ENCODE measurements at regions not wholly inside any gene's neighbourhood (a gene's known extent, or its start where the extent isn't known, plus 50 kb on each side); places are given as distances from the start of the nearest gene placed in this dataset.

DNA sequence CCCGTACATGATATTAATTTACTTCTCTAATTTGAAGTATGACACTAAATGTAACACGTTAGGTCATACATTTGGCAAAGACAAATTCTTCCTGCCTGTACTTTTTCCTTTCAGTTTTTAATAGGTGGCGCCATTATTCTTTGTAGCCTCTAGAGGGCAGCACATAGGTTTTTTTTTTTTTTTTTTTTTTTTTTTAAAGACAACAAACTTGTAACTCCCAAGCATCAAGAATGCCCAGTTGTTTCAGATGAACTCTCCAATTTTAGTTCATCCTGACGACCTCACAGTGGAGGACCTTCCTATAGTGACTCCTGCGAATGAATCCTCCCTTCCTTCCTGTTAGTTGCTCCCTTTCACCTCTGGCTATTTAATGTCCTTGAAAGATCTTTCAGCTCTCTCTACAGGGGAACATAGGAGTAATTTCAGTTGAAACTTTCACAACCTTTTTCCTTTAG lies 139.3 kb upstream of the HDAC9 start:
- Mint-ChIP-seq H3K36me3 (peaks cover 5% of the 10 kb centered on the region), H3K9me3 (no peaks in the 10 kb centered on the region), H3K27ac (peak overlapping the region; percentile 59), H3K27me3 (no peaks in the 10 kb centered on the region), H3K4me3 (peak overlapping the region; percentile 60), H3K4me1 (peaks cover 36% of the 10 kb centered on the region)
- peak; percentile 60 for ATAC-seq

DNA sequence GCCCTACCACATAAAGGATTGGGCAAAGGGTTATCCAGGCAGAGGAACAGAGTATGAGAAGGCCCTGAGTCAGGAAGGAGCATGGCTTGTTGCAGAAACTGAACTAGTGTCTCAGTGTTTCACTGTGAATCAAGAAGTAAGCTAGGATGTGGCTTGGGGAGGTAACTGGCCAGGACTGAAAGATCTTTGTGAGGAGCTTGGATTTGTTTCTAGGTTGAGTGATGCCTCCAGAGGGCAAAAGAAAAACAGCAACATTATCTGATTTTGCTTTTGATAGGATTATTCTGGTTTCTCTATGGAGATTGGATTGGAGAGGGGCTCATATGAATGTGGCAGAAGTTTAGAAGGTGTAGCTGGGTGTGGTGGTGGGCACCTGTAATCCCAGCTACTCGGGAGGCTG lies 137.9 kb upstream of the HDAC9 start:
- Mint-ChIP-seq H3K27me3 (no peaks in the 10 kb centered on the region), H3K27ac (peak overlapping the region; percentile 66), H3K36me3 (peaks cover 5% of the 10 kb centered on the region), H3K4me3 (no peak overlapping the region), H3K9me3 (no peaks in the 10 kb centered on the region), H3K4me1 (peaks cover 32% of the 10 kb centered on the region)
- ATAC-seq = peak; percentile 36

DNA sequence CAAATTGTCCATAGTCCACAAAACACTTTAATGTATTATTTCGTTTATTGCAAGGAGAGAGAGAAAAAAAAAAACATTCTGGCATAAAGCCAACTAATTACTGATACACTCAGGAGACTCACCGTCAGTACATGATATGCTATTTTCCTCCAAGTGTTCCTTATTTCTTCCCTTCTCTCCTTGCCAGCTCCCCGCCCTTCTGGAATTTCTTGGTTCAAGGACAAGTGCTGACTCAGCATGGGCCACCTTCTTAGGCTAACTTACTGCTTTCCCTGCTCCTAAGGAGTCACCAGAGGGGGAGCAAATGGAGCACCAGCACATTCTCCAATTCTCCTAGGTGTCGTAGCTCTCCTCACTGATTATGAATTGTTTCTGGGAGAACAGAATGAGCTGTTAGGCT lies 133.8 kb upstream of the HDAC9 start:
- no peak overlapping the region for H3K27ac Mint-ChIP-seq
- no peaks in the 10 kb centered on the region for H3K9me3 Mint-ChIP-seq
- H3K4me3 Mint-ChIP-seq = no peak overlapping the region
- H3K36me3 Mint-ChIP-seq = peaks cover 5% of the 10 kb centered on the region
- no peak for ATAC-seq
- H3K27me3 Mint-ChIP-seq = no peaks in the 10 kb centered on the region
- H3K4me1 Mint-ChIP-seq = peaks cover 22% of the 10 kb centered on the region

GRCh38 chr7:18363751-18364380 lies 131.7 kb upstream of the HDAC9 start:
- ATAC-seq = no peak
- H3K4me3 Mint-ChIP-seq = no peak overlapping the region
- H3K36me3 Mint-ChIP-seq = peaks cover 5% of the 10 kb centered on the region
- peaks cover 10% of the 10 kb centered on the region for H3K4me1 Mint-ChIP-seq
- no peak overlapping the region for H3K27ac Mint-ChIP-seq
- no peaks in the 10 kb centered on the region for H3K9me3 Mint-ChIP-seq
- no peaks in the 10 kb centered on the region for H3K27me3 Mint-ChIP-seq

DNA sequence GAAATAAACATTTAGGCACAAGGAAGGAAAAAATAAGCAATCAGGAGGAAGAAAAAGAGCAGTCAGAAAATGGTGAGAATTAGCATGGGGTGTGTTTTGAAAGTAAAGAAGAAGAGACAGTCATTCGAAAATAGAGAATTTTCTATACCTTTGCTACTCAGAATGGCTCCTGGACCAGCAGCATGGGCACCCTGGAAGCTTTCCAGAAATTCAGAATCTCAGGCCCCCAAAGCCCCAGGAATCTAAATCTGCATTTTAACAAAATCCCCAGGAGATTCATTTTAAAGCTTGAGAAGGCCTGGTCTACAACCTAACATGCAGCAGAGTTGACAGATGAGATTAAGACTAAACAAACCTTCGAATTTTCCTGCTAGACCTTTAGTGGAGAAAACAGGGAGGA lies 131.2 kb upstream of the HDAC9 start:
- no peak overlapping the region for H3K4me3 Mint-ChIP-seq
- H3K4me1 Mint-ChIP-seq = peaks cover 10% of the 10 kb centered on the region
- H3K36me3 Mint-ChIP-seq = peaks cover 5% of the 10 kb centered on the region
- no peaks in the 10 kb centered on the region for H3K27me3 Mint-ChIP-seq
- ATAC-seq = no peak
- no peak overlapping the region for H3K27ac Mint-ChIP-seq
- H3K9me3 Mint-ChIP-seq = no peaks in the 10 kb centered on the region

DNA sequence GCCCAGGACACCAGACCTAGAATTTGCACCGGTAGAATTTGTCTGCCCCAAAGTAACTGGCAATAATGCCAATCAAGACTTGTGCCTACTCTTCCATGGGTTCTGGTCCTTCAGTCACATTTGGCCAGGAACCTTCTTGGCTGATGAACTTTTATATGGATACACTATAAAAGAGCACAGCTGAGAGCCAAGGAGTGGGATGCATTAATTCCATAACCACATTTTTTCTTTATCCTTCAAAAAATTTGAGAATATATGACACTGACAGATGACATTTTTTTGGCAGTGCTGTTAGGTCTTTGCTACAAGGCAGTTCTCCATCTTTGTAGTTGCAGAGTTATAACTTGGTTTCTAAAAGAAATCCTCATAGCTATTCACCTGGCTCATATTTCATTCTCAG lies 129.2 kb upstream of the HDAC9 start:
- Mint-ChIP-seq H3K9me3 (no peaks in the 10 kb centered on the region), H3K4me3 (no peak overlapping the region), H3K27ac (no peak overlapping the region), H3K4me1 (no peaks in the 10 kb centered on the region), H3K27me3 (no peaks in the 10 kb centered on the region), H3K36me3 (no peaks in the 10 kb centered on the region)
- ATAC-seq = no peak

DNA sequence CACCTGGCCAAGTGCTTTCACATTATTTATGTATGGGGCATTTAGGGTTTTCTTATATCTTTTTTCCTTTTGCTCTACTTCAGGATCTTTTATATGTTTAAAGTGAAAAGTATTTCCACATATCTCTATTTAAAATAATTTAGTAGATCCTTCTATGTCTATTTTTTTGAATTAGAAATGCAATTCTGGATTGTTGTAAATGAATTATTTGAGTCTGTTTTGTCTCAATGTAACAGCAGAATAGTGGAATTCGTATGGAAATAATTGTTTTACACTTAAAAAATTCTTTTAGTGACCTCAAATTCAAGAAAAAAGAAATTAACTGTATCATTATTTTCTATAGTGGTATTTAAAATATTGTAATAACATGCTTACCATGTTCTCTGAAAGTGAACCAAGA lies 126.5 kb upstream of the HDAC9 start:
- no peaks in the 10 kb centered on the region for H3K36me3 Mint-ChIP-seq
- no peaks in the 10 kb centered on the region for H3K4me1 Mint-ChIP-seq
- H3K27ac Mint-ChIP-seq = no peak overlapping the region
- no peaks in the 10 kb centered on the region for H3K27me3 Mint-ChIP-seq
- no peaks in the 10 kb centered on the region for H3K9me3 Mint-ChIP-seq
- ATAC-seq = no peak
- H3K4me3 Mint-ChIP-seq = no peak overlapping the region

DNA sequence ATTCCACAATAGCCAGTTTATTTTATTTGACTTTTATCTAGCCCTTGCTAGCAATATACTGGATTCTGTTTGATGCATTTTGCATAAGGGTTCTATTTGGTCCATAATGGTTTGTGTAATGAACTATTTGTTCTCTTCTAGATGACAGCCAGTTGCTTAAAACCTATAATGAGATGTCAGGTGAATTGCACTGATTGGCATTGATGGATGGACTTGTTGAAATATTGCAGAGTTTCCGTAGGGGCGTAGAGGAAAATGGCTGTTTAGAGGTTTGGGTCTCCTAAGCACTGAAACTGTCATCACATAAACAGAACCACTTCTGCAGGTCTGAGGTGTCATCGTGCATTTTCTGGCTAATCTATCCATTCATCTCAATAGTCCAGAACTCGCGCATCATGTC lies 124.9 kb upstream of the HDAC9 start:
- H3K4me3 Mint-ChIP-seq = no peak overlapping the region
- no peak overlapping the region for H3K27ac Mint-ChIP-seq
- no peaks in the 10 kb centered on the region for H3K9me3 Mint-ChIP-seq
- no peaks in the 10 kb centered on the region for H3K4me1 Mint-ChIP-seq
- H3K36me3 Mint-ChIP-seq = no peaks in the 10 kb centered on the region
- no peaks in the 10 kb centered on the region for H3K27me3 Mint-ChIP-seq
- no peak for ATAC-seq

- no peaks in the 10 kb centered on the region for H3K9me3 Mint-ChIP-seq
- H3K36me3 Mint-ChIP-seq = no peaks in the 10 kb centered on the region
- no peak for ATAC-seq
- H3K27ac Mint-ChIP-seq = no peak overlapping the region
- H3K4me3 Mint-ChIP-seq = no peak overlapping the region
- H3K4me1 Mint-ChIP-seq = no peaks in the 10 kb centered on the region
- no peaks in the 10 kb centered on the region for H3K27me3 Mint-ChIP-seq
Observed at GRCh38 chr7:18378989-18379605, 116.5 kb upstream of the HDAC9 start.

DNA sequence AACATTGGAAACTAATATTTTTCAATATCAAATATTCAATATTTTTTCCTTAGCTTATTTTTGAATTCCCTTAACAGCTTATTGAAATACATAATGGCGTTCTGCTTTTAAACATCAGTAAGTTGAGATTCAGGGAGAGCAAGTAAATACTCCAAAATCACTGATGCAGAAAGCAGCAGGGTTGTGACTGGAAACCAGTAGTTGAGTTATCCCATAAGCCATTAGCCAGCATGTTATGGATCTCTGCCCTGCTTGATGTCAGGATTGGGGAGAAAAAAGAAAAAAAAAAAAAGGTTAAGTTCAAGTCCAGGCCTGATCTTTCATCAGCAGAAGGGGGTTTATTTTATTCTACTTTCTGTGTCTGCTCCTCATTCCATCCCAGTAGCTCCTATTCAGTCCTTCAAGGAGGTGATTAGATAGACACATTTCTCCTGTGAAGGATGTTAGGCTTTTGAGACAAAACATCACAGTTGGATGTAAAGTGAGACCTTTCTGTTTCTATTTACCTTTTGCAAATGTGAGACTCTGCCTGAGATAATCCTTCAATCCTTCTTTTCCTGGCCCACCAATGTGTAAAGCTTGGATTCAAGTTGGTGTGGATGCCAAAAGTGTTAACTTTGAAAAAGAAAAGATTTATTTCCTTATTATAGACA lies 110.9 kb upstream of the HDAC9 start:
- Mint-ChIP-seq H3K4me3 (no peak overlapping the region), H3K36me3 (no peaks in the 10 kb centered on the region), H3K4me1 (peaks cover 18% of the 10 kb centered on the region), H3K9me3 (no peaks in the 10 kb centered on the region), H3K27ac (no peak overlapping the region), H3K27me3 (no peaks in the 10 kb centered on the region)
- no peak for ATAC-seq

DNA sequence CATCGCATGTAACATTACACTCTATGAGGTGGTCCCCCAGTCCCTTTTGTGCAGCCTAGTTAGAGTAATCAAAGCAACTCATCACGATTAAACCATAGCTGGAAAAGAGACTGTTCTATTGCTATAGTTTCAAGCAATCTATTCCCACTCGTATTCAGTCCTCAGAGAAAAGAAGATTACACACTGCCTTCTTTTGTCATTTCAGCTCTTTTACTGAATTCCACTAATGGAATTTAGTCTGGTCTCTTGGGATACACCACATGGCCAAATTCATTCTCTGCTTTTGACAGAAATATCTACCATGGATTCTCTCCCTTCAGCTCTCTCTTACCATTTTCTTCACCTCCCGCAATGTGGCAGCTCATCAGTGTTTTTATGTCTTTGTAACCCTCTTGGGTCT lies 108.9 kb upstream of the HDAC9 start:
- Mint-ChIP-seq H3K27me3 (no peaks in the 10 kb centered on the region), H3K4me1 (peaks cover 38% of the 10 kb centered on the region), H3K9me3 (no peaks in the 10 kb centered on the region), H3K4me3 (no peak overlapping the region), H3K36me3 (no peaks in the 10 kb centered on the region), H3K27ac (no peak overlapping the region)
- no peak for ATAC-seq

DNA sequence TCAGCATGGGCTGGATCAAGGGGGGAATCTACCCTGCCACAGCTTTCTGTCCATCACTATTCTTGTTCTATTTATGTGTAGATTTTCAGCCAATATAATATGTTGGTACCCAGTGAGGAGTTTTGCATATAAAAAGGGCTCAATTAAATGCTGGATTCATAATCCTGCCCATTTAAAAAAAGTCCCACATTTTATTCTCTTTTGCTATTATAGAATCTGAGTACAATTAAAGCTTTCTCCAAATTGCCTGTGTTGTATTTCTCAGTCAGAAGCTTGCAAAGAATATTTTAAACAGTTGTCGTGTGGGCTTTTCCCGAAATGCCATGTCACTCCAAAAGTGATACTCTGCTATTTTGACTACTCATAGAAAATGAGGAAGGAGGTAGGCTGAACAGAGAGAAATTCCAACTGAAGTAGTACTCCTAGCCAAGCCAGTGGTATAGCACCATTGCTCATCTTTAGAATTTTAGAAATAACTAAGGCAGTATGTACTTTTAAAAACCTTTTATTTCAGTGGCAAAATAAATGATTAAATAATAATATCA lies 108.3 kb upstream of the HDAC9 start:
- Mint-ChIP-seq H3K36me3 (no peaks in the 10 kb centered on the region), H3K4me3 (no peak overlapping the region), H3K4me1 (peaks cover 44% of the 10 kb centered on the region), H3K9me3 (no peaks in the 10 kb centered on the region), H3K27ac (no peak overlapping the region), H3K27me3 (no peaks in the 10 kb centered on the region)
- no peak for ATAC-seq

DNA sequence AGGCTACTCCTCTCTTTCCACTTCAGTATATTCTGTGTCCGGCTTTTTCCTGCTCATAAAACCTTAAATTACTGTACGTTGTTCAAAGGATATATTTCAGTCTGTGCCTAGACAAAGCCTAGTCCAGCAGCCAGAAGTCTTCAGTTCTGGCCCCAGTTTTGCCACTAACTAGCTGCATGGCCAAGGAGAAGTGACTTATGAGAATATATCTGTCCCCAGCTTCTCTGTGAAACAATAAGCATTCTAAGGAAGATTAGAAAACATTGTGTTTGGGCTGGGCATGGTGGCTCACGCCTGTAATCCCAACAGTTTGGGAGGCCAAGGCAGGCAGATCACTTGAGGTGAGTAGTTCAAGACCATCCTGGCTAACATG lies 105.0 kb upstream of the HDAC9 start:
- no peaks in the 10 kb centered on the region for H3K27me3 Mint-ChIP-seq
- peak overlapping the region; percentile 80 for H3K27ac Mint-ChIP-seq
- H3K4me3 Mint-ChIP-seq = peak overlapping the region; percentile 30
- H3K4me1 Mint-ChIP-seq = peaks cover 50% of the 10 kb centered on the region
- H3K36me3 Mint-ChIP-seq = no peaks in the 10 kb centered on the region
- ATAC-seq = peak; percentile 53
- H3K9me3 Mint-ChIP-seq = no peaks in the 10 kb centered on the region

GRCh38 chr7:18393465-18394118 lies 102.0 kb upstream of the HDAC9 start:
- no peak for ATAC-seq
- no peak overlapping the region for H3K4me3 Mint-ChIP-seq
- no peaks in the 10 kb centered on the region for H3K9me3 Mint-ChIP-seq
- no peaks in the 10 kb centered on the region for H3K36me3 Mint-ChIP-seq
- no peaks in the 10 kb centered on the region for H3K27me3 Mint-ChIP-seq
- H3K27ac Mint-ChIP-seq = peak overlapping the region; percentile 47
- peaks cover 43% of the 10 kb centered on the region for H3K4me1 Mint-ChIP-seq

DNA sequence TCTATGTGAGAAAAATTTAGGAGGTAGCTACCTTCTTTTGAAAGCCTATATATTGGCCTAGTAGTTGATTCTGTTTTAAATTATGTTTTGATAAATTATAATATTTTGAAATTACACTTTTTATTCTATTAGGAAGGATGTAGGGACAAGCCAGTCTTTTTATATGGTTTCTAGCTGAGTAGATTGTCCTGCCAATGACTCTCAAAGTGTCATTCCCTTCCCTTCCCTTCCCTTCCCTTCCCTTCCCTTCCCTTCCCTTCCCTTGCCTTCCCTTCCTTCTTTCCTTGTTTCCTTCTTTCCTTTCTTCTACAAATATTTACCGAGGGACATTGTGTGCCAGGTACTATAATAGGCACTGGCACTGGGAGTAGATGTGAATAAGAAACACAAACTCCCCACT lies 99.7 kb upstream of the HDAC9 start:
- no peaks in the 10 kb centered on the region for H3K27me3 Mint-ChIP-seq

More for the DNA sequence above, 99.7 kb upstream of the HDAC9 start:
- ATAC-seq = no peak
- no peak overlapping the region for H3K27ac Mint-ChIP-seq
- H3K4me3 Mint-ChIP-seq = no peak overlapping the region
- H3K9me3 Mint-ChIP-seq = no peaks in the 10 kb centered on the region
- no peaks in the 10 kb centered on the region for H3K36me3 Mint-ChIP-seq
- H3K4me1 Mint-ChIP-seq = peaks cover 29% of the 10 kb centered on the region

Data from stimulated activated memory B cell treated with anti-CD40 and anti-IgM and Interleukin-4, amounts not matched to agents 10 μg/mL and 1 μg/mL and 100 μg/mL, for 72 hours (primary cell).